Fibroblast of skin of left quadriceps (primary cell): ENCODE measurements at regions not wholly inside any gene's neighbourhood (a gene's known extent, or its start where the extent isn't known, plus 50 kb on each side); places are given as distances from the start of the nearest gene placed in this dataset.

Experiments
- DNase-seq, 2 experiments: peaks; one replicate each; pipeline ENCODE4 v3.0.0-alpha.2; 2013; ENCODE audit warnings: low read depth in 2 of 2

GRCh38 chr17:82998637-82999036 is 80.8 kb upstream of the METRNL start:
- no peak for DNase-seq

GRCh38 chr17:83000738-83001137 is 78.7 kb upstream of the METRNL start:
- DNase-seq: no peak

- no peak for DNase-seq
These were observed 77.1 kb upstream of the METRNL start for GRCh38 chr17:83002118-83002805.

- DNase-seq: no peak
These were observed 74.5 kb upstream of the METRNL start for GRCh38 chr17:83004791-83005380.

GRCh38 chr17:83005639-83006038 is 73.8 kb upstream of the METRNL start:
- DNase-seq: no peak

- no peak for DNase-seq
These were observed 72.6 kb upstream of the METRNL start for GRCh38 chr17:83006515-83007455.

GRCh38 chr17:83007504-83008185 is 71.8 kb upstream of the METRNL start:
- no peak for DNase-seq

- no peak for DNase-seq
These were observed 71.3 kb upstream of the METRNL start for GRCh38 chr17:83008186-83008510.

GRCh38 chr17:83008526-83008925 is 70.9 kb upstream of the METRNL start:
- DNase-seq: no peak

GRCh38 chr17:83009414-83010205 is 69.8 kb upstream of the METRNL start:
- no peak for DNase-seq

- no peak for DNase-seq
These were observed 68.9 kb upstream of the METRNL start for GRCh38 chr17:83010206-83011200.

GRCh38 chr17:83011676-83012075 is 67.7 kb upstream of the METRNL start:
- peak; percentile 26 to 27 for DNase-seq

- DNase-seq: peak; percentile 66 to 68
These were observed 67.1 kb upstream of the METRNL start for GRCh38 chr17:83012200-83012785.

- peak; percentile 88 to 91 for DNase-seq
These were observed 66.3 kb upstream of the METRNL start for GRCh38 chr17:83012868-83013778.

GRCh38 chr17:83013779-83014117 is 65.7 kb upstream of the METRNL start:
- no peak for DNase-seq

- no peak for DNase-seq
These were observed 65.1 kb upstream of the METRNL start for GRCh38 chr17:83014297-83014696.

GRCh38 chr17:83014940-83015910 is 64.2 kb upstream of the METRNL start:
- no peak for DNase-seq
